ENCODE measurements at regions not wholly inside any gene's neighbourhood (a gene's known extent, or its start where the extent isn't known, plus 50 kb on each side); places are given as distances from the start of the nearest gene placed in this dataset.

GRCh38 chr20:57080796-57081195 lies 185.6 kb downstream of the BMP7 start:
- DNase-seq (ENCODE audit: low spot score), result no peak

- peak; percentile 30 for DNase-seq (ENCODE audit: low spot score)
Measured at GRCh38 chr20:57082357-57082945, 184.0 kb downstream of the BMP7 start.

- no peak for DNase-seq (ENCODE audit: low spot score)
Measured at GRCh38 chr20:57083072-57083471, 183.4 kb downstream of the BMP7 start.

GRCh38 chr20:57086066-57086465 lies 180.4 kb downstream of the BMP7 start:
- no peak for DNase-seq (ENCODE audit: low spot score)

GRCh38 chr20:57087102-57087501 lies 179.3 kb downstream of the BMP7 start:
- DNase-seq (ENCODE audit: low spot score), result no peak

GRCh38 chr20:57087705-57088104 lies 178.7 kb downstream of the BMP7 start:
- DNase-seq (ENCODE audit: low spot score), result no peak

- DNase-seq (ENCODE audit: low spot score), result no peak
Measured at GRCh38 chr20:57088436-57088835, 178.0 kb downstream of the BMP7 start.

- peak; percentile 80 for DNase-seq (ENCODE audit: low spot score)
Measured at GRCh38 chr20:57089699-57090144, 176.7 kb downstream of the BMP7 start.

- no peak for DNase-seq (ENCODE audit: low spot score)
Measured at GRCh38 chr20:57090590-57091560, 175.6 kb downstream of the BMP7 start.

- DNase-seq (ENCODE audit: low spot score), result peak; percentile 41
Measured at GRCh38 chr20:57091748-57092111, 174.7 kb downstream of the BMP7 start.

GRCh38 chr20:57092112-57092899 lies 174.1 kb downstream of the BMP7 start:
- peak; percentile 86 for DNase-seq (ENCODE audit: low spot score)

- DNase-seq (ENCODE audit: low spot score), result no peak
Measured at GRCh38 chr20:57092900-57093530, 173.4 kb downstream of the BMP7 start.

GRCh38 chr20:57093766-57094165 lies 172.7 kb downstream of the BMP7 start:
- no peak for DNase-seq (ENCODE audit: low spot score)

GRCh38 chr20:57094252-57094891 lies 172.1 kb downstream of the BMP7 start:
- no peak for DNase-seq (ENCODE audit: low spot score)

- no peak for DNase-seq (ENCODE audit: low spot score)
Measured at GRCh38 chr20:57094991-57095390, 171.4 kb downstream of the BMP7 start.

GRCh38 chr20:57095426-57095825 lies 171.0 kb downstream of the BMP7 start:
- no peak for DNase-seq (ENCODE audit: low spot score)

- DNase-seq (ENCODE audit: low spot score), result no peak
Measured at GRCh38 chr20:57097245-57097915, 169.1 kb downstream of the BMP7 start.

GRCh38 chr20:57102160-57102559 lies 164.3 kb downstream of the BMP7 start:
- DNase-seq (ENCODE audit: low spot score), result no peak

GRCh38 chr20:57102566-57102965 lies 163.9 kb downstream of the BMP7 start:
- DNase-seq (ENCODE audit: low spot score), result no peak

- DNase-seq (ENCODE audit: low spot score), result no peak
Measured at GRCh38 chr20:57103146-57103800, 163.2 kb downstream of the BMP7 start.
